Stomach (tissue), 4 donors: ENCODE measurements at regions not wholly inside any gene's neighbourhood (a gene's known extent, or its start where the extent isn't known, plus 50 kb on each side); places are given as distances from the start of the nearest gene placed in this dataset.

ENCODE experiments used
- CTCF ChIP-seq, 7 experiments: fragments of 450-650 bp in 4 of 7; fragments of 200-600 bp in 3 of 7; sonication (generic) in 3 of 7; IDR thresholded peaks; one replicate each; pipeline ENCODE4 v1.5.1; 2016 to 2019; ENCODE audit warnings: antibody characterized with exemption in 7 of 7, control low read depth in 2 of 7, mild to moderate bottlenecking in 1 of 7
- EP300 ChIP-seq: sonication (generic); formaldehyde crosslinking; IDR thresholded peaks from one replicate; pipeline ENCODE4 v1.6.1; 2017; ENCODE audit warnings: antibody characterized with exemption
- POLR2A ChIP-seq, 4 donors: fragments of 450-650 bp; IDR thresholded peaks; one replicate each; pipeline ENCODE4 v1.6.1; 2016; ENCODE audit warnings: antibody characterized with exemption in 4 of 4, control low read depth in 2 of 4, mild to moderate bottlenecking in 1 of 4, moderate library complexity in 1 of 4

DNA sequence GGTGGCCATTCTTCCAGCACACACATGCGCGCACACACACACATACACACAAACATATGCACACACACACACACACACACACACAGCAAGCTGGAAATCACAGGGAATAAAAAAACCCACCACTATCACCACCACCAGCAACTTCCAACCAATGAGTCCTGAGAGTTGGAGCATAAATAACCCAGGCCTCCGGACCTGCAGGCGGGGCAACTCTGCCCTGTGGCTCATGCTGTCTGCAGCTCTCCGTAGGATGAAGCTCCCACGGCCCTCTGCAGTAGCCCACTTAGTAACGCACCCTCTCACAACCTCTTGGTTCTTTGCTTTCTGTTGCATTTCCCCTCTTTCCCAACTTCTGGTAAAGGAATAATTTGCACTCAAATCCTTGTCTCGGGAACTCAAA lies 275.2 kb downstream of the PREX1 start:
- TF ChIP-seq POLR2A (IDR thresholded peaks at IDR 0.05) (no peak), EP300 (no peak), CTCF (IDR thresholded peaks at IDR 0.05) (no peak)
